T-cell (primary cell): ENCODE measurements at regions not wholly inside any gene's neighbourhood (a gene's known extent, or its start where the extent isn't known, plus 50 kb on each side); places are given as distances from the start of the nearest gene placed in this dataset.

ENCODE experiments used
- ATAC-seq, 4 experiments: fragments of 200-7000 bp in 3 of 4; fragments of 150-1000 bp in 1 of 4; cut with Tn5 transposase; replicated peaks in 1 of 4; 1 replicate in 3 of 4; 2 replicates in 1 of 4; pipeline ENCODE4 v1.10.0; 2021; ENCODE audit warnings: moderate library complexity in 3 of 4, mild to moderate bottlenecking in 2 of 4, moderate number of reproducible peaks in 1 of 4
- CTCF ChIA-PET, 2 donors: fragments of 300-600 bp; sonication (Branson Sonifier 250); formaldehyde crosslinking; loops; one replicate each; lab custom pipeline; 2022; ENCODE audit warnings: antibody characterized with exemption in 2 of 2; lab: Charles Lee
- POLR2A ChIA-PET, 2 donors: fragments of 300-600 bp; sonication (Branson Sonifier 250); formaldehyde crosslinking; loops; one replicate each; lab custom pipeline; 2022; ENCODE audit warnings: antibody characterized with exemption in 2 of 2; lab: Charles Lee
- DNase-seq, 35 experiments: peaks; one replicate each; pipeline versions ENCODE4 v3.0.0 to v3.0.0-alpha.2; 2013 to 2023
- H3K27ac ChIP-seq: one replicate; pipeline ENCODE4 v1.5.1; 2013; ENCODE audit warnings: low read length
- H3K27me3 ChIP-seq, 2 experiments: replicated peaks in 1 of 2; 1 replicate in 1 of 2; 2 replicates in 1 of 2; pipeline versions ENCODE4 v1.6.1 to v1.7.0; 2013; ENCODE audit warnings: low read length in 1 of 2, mixed read lengths in 1 of 2; ENCODE audit not compliant: control insufficient read depth in 2 of 2, insufficient read depth in 2 of 2; ENCODE audit errors: extremely low read depth in 1 of 2
- H3K36me3 ChIP-seq, 2 donors: 1 replicate in 1 of 2; 2 replicates in 1 of 2; pipeline versions ENCODE4 v1.6.1 to v1.7.0; 2013; ENCODE audit warnings: low read length in 1 of 2; ENCODE audit not compliant: control insufficient read depth in 2 of 2, insufficient read depth in 1 of 2; ENCODE audit errors: extremely low read depth in 1 of 2
- H3K4me1 ChIP-seq, 2 experiments: 1 replicate in 1 of 2; 2 replicates in 1 of 2; pipeline versions ENCODE4 v1.6.1 to v1.7.0; 2013; ENCODE audit warnings: low read length in 2 of 2, mixed read lengths in 1 of 2; ENCODE audit not compliant: insufficient read depth in 2 of 2, control insufficient read depth in 1 of 2; ENCODE audit errors: extremely low read depth in 1 of 2
- H3K4me3 ChIP-seq, 2 donors: 1 replicate in 1 of 2; 2 replicates in 1 of 2; pipeline versions ENCODE4 v1.5.1 to v1.7.0; 2013; ENCODE audit warnings: mild to moderate bottlenecking in 2 of 2, low read length in 1 of 2, moderate library complexity in 1 of 2; ENCODE audit not compliant: control insufficient read depth in 1 of 2; ENCODE audit errors: extremely low read depth in 1 of 2
- H3K9me3 ChIP-seq: 2 replicates; pipeline ENCODE4 v1.7.0; 2013
- H3K27ac Mint-ChIP-seq, 2 donors: one replicate each; pipeline ENCODE4 v1.8.0; 2020 to 2021; ENCODE audit warnings: mild to moderate bottlenecking in 2 of 2, mixed read lengths in 2 of 2
- H3K27me3 Mint-ChIP-seq, 2 donors: one replicate each; pipeline ENCODE4 v1.8.0; 2021 to 2022; ENCODE audit warnings: mixed read lengths in 2 of 2
- H3K36me3 Mint-ChIP-seq: one replicate; pipeline ENCODE4 v1.8.0; 2021; ENCODE audit warnings: mixed read lengths
- H3K4me1 Mint-ChIP-seq, 3 donors: one replicate each; pipeline ENCODE4 v1.8.0; 2020 to 2022; ENCODE audit warnings: mixed read lengths in 3 of 3, mild to moderate bottlenecking in 1 of 3
- H3K4me3 Mint-ChIP-seq, 3 donors: one replicate each; pipeline ENCODE4 v1.8.0; 2020 to 2022; ENCODE audit warnings: mild to moderate bottlenecking in 3 of 3, mixed read lengths in 3 of 3, moderate library complexity in 3 of 3
- H3K9me3 Mint-ChIP-seq, 3 donors: one replicate each; pipeline ENCODE4 v1.8.0; 2020 to 2022; ENCODE audit warnings: mixed read lengths in 3 of 3
- WGBS: methylation state at CpG from one replicate; pipeline ENCODE4 v1.1.5; 2013; ENCODE audit warnings: missing lambda C conversion rate; ENCODE audit not compliant: insufficient coverage; 5-methylcytosine and 5-hydroxymethylcytosine counted together

DNA sequence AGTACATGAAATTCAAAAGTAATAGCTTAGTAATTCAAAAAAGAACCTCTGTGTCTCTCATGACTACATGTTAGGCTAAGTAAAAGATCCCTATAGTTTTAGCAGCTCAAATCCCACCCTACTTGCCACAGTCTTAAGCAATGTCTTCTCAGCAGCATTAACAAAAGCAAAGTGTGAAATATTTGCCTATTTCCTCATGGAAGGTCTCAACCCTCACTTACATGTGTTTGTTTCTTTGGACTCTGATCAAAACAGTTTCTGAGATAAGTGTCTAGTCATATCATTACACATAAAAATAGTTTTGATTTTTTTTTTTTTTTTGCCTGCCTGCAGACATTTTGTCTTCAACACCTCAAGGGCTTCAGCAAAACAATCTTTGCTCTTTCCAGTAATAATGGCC lies 310.5 kb downstream of the CETN3 start:
- H3K36me3 Mint-ChIP-seq, result no peaks in the 10 kb centered on the region
- H3K4me1 Mint-ChIP-seq, result no peaks in the 10 kb centered on the region
- no peaks in the 10 kb centered on the region for H3K27me3 ChIP-seq
- H3K9me3 ChIP-seq, result no peaks in the 10 kb centered on the region
- ATAC-seq (no peak), DNase-seq (no peak)
- H3K27ac Mint-ChIP-seq, result no peak overlapping the region
- no peak overlapping the region for H3K4me3 Mint-ChIP-seq
- no peaks in the 10 kb centered on the region for H3K4me1 ChIP-seq
- POLR2A ChIA-PET, result no interaction called here
- no peaks in the 10 kb centered on the region for H3K36me3 ChIP-seq
- peaks cover 0 to 8% (median 0%) of the 10 kb centered on the region in 3 donors for H3K9me3 Mint-ChIP-seq
- H3K4me3 ChIP-seq, result no peak overlapping the region
- no peaks in the 10 kb centered on the region for H3K27me3 Mint-ChIP-seq
- CTCF ChIA-PET, result no interaction called here
- no peak overlapping the region for H3K27ac ChIP-seq

- no peaks in the 10 kb centered on the region for H3K36me3 Mint-ChIP-seq
- ATAC-seq (no peak), DNase-seq (no peak)
- H3K4me3 ChIP-seq, result no peak overlapping the region
- H3K27me3 ChIP-seq, result no peaks in the 10 kb centered on the region
- H3K27ac Mint-ChIP-seq, result no peak overlapping the region
- no peak overlapping the region for H3K27ac ChIP-seq
- no peaks in the 10 kb centered on the region for H3K4me1 Mint-ChIP-seq
- no peaks in the 10 kb centered on the region for H3K4me1 ChIP-seq
- no peaks in the 10 kb centered on the region for H3K36me3 ChIP-seq
- ChIA-PET POLR2A (no interaction called here), CTCF (no interaction called here)
- no peaks in the 10 kb centered on the region for H3K9me3 ChIP-seq
- 91% methylated on average over 4 of the region's 4 CpGs for WGBS
- H3K4me3 Mint-ChIP-seq, result no peak overlapping the region
- H3K9me3 Mint-ChIP-seq, result peaks cover 0 to 2% (median 0%) of the 10 kb centered on the region in 3 donors
- H3K27me3 Mint-ChIP-seq, result no peaks in the 10 kb centered on the region
Observed at GRCh38 chr5:90097082-90097477, 312.5 kb downstream of the CETN3 start.

- no peaks in the 10 kb centered on the region for H3K4me1 Mint-ChIP-seq
- no peaks in the 10 kb centered on the region for H3K4me1 ChIP-seq
- WGBS, result 87% methylated on average over 5 of the region's 6 CpGs
- H3K36me3 Mint-ChIP-seq, result no peaks in the 10 kb centered on the region
- no peak overlapping the region for H3K4me3 ChIP-seq
- H3K9me3 Mint-ChIP-seq, result no peaks in the 10 kb centered on the region
- ATAC-seq (no peak), DNase-seq (no peak)
- no peaks in the 10 kb centered on the region for H3K36me3 ChIP-seq
- no peaks in the 10 kb centered on the region for H3K27me3 ChIP-seq
- no peaks in the 10 kb centered on the region for H3K27me3 Mint-ChIP-seq
- ChIA-PET POLR2A (no interaction called here), CTCF (no interaction called here)
- no peak overlapping the region for H3K4me3 Mint-ChIP-seq
- no peaks in the 10 kb centered on the region for H3K9me3 ChIP-seq
- H3K27ac Mint-ChIP-seq, result no peak overlapping the region
- no peak overlapping the region for H3K27ac ChIP-seq
Observed at GRCh38 chr5:90096415-90097081, 313.0 kb downstream of the CETN3 start.

GRCh38 chr5:90095292-90096060 lies 314.1 kb downstream of the CETN3 start:
- Histone ChIP-seq H3K36me3 (no peaks in the 10 kb centered on the region), H3K27me3 (no peaks in the 10 kb centered on the region), H3K4me1 (no peaks in the 10 kb centered on the region), H3K9me3 (no peaks in the 10 kb centered on the region), H3K27ac (no peak overlapping the region), H3K4me3 (no peak overlapping the region)
- Mint-ChIP-seq H3K4me1 (no peaks in the 10 kb centered on the region), H3K27ac (no peak overlapping the region), H3K9me3 (no peaks in the 10 kb centered on the region), H3K36me3 (no peaks in the 10 kb centered on the region), H3K27me3 (no peaks in the 10 kb centered on the region), H3K4me3 (no peak overlapping the region)
- ATAC-seq, result no peak
- ChIA-PET CTCF (no interaction called here), POLR2A (no interaction called here)
- no CpG with 5 or more reads among the region's 3 CpGs for WGBS
- DNase-seq, result no peak

- H3K27me3 Mint-ChIP-seq, result no peaks in the 10 kb centered on the region
- H3K27ac ChIP-seq, result no peak overlapping the region
- ChIA-PET POLR2A (no interaction called here), CTCF (no interaction called here)
- ATAC-seq (no peak), DNase-seq (no peak)
- no peak overlapping the region for H3K4me3 Mint-ChIP-seq
- WGBS, result no CpG with 5 or more reads among the region's 3 CpGs
- no peaks in the 10 kb centered on the region for H3K4me1 ChIP-seq
- H3K9me3 Mint-ChIP-seq, result peaks cover 4 to 6% (median 6%) of the 10 kb centered on the region in 3 donors
- H3K36me3 Mint-ChIP-seq, result no peaks in the 10 kb centered on the region
- H3K36me3 ChIP-seq, result no peaks in the 10 kb centered on the region
- no peaks in the 10 kb centered on the region for H3K4me1 Mint-ChIP-seq
- H3K27me3 ChIP-seq, result no peaks in the 10 kb centered on the region
- no peak overlapping the region for H3K27ac Mint-ChIP-seq
- H3K9me3 ChIP-seq, result no peaks in the 10 kb centered on the region
- H3K4me3 ChIP-seq, result no peak overlapping the region
Observed at GRCh38 chr5:90093751-90094485, 315.6 kb downstream of the CETN3 start.

DNA sequence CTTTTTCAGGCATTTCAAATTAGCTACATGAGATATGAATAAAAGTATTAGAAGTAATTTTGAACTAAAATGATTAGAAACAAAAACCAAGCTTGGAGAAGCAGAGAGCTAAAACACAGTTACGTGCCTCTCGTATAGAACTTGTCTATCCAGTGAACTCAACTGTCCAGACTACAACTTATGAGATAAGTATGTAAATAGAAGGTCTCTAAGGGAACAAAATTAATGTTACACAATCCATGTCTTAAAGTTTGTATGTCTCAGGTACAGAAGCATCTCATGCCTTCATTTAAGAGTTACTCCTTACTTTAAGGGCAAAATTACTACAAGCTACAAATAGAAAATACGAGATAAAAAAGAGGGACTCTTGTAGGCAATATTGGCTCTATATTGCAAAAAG lies 316.8 kb downstream of the CETN3 start:
- no peaks in the 10 kb centered on the region for H3K4me1 Mint-ChIP-seq
- ChIA-PET POLR2A (no interaction called here), CTCF (no interaction called here)
- Histone ChIP-seq H3K36me3 (no peaks in the 10 kb centered on the region), H3K9me3 (no peaks in the 10 kb centered on the region), H3K27ac (no peak overlapping the region), H3K27me3 (no peaks in the 10 kb centered on the region), H3K4me1 (no peaks in the 10 kb centered on the region), H3K4me3 (no peak overlapping the region)
- peaks cover 5 to 15% (median 10%) of the 10 kb centered on the region in 3 donors for H3K9me3 Mint-ChIP-seq
- no peaks in the 10 kb centered on the region for H3K36me3 Mint-ChIP-seq
- no peak for DNase-seq
- no peak overlapping the region for H3K4me3 Mint-ChIP-seq
- no peak for ATAC-seq
- H3K27me3 Mint-ChIP-seq, result no peaks in the 10 kb centered on the region
- no CpG with 5 or more reads among the region's 3 CpGs for WGBS
- H3K27ac Mint-ChIP-seq, result no peak overlapping the region
